Activated CD4-positive, alpha-beta T cell treated with anti-CD3 and anti-CD28 coated beads, Interleukin-2, amount 50 U/mL, for 48 hours (primary cell): ENCODE measurements at regions not wholly inside any gene's neighbourhood (a gene's known extent, or its start where the extent isn't known, plus 50 kb on each side); places are given as distances from the start of the nearest gene placed in this dataset.
"Not testable (repeated sequence)": the region's sequence is repeated elsewhere in the genome, so short reads cannot be mapped to it uniquely, and the experiment has no call there.

ENCODE experiments used
- DNase-seq, 2 experiments: peaks; one replicate each; pipeline ENCODE4 v3.0.0-alpha.2; 2020

DNA sequence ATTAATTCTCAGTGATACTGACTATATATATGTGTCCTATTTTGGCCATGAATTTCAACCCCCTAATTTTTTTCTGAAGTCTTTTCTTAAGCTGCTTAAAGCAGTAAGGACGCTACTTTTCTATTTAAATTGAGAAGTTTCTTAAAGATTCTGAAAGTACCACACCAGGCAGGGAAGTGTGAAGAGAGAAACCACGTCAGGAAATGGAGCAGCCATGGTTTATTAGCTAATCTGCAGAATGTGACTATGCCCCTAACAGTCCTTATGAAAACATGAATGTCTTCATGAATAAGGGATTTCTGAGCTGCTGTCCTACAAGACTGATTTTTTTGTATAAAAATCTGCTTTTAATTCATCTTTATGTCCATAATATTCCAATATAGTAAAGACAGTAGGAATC lies 1724.3 kb upstream of the C9orf72 start:
- DNase-seq: no peak

- DNase-seq: no peak
Observed at GRCh38 chr9:29311221-29311620, 1737.9 kb upstream of the C9orf72 start.

DNA sequence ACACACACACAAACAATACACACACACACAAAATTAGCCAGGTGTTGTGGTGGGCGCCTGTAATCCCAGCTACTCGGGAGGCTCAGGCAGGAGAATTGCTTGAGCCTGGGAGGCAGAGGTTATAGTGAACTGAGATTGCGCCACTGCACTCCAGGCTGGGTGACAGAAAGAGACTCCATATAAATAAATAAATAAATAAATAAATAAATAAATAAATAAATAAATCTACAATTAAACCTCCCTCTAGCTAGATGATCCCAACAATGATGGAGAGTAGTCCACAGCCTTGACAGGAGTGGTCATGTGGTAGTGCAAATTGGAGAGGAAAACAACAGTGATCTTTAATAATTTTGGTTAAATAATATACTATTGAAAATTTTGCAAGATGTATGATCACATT lies 1739.0 kb upstream of the C9orf72 start:
- no peak for DNase-seq

DNA sequence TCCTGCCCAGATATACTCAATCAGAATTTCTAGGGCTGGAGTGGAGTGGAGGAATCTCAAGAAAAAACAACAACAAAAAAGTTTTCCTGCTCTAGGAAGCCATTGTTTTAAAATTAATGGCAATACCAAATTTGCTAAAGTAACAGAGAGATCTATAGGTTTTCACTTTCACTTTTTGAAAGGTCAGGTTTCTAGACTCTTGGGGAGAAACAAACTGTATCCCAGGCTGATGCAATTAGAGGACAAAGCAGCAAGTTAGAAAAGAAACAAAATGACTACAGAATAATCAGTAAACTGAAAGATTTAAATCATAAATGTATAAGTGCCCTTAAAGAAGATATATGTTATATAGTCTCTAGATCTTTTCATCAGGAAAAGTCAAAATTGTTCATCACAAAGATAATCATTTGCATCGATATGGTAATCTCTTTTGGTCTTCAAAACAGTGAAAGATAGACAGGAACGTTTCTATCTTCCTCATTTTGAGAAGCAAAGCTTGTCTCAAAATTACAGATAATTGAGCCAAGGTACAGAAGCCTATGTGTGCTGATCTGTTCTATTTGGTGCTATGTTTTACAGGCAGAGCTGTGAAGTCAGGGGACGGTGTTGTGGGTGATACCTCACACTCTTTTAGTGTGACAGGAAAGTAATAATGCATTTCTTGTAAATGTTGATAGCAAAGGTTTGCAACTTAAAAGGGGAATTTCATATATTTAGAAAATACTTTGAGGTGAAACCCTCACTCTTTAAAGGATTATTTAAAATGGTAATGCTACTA lies 1746.6 kb upstream of the C9orf72 start:
- no peak for DNase-seq

DNA sequence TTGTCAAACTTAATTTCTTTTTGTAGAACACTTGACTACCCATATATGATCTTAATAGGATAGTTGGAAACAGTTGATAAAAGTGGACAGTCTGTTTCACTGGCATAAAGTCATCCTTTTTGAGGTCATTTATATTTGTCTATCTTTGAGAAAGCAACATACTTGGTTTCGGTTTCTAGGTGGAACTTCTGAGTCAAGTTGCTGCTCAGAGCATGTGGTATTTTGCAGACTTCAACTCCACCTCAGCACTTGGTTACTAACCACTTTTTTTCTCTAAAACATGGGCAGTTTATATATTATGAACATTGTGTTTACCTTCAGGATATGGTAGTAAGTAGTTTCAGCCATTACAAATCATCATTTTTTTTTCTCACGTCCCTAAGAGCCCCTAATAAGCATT lies 1749.0 kb upstream of the C9orf72 start:
- DNase-seq: no peak

GRCh38 chr9:29325894-29326293 lies 1752.6 kb upstream of the C9orf72 start:
- DNase-seq: no peak

GRCh38 chr9:29332789-29333188 lies 1759.5 kb upstream of the C9orf72 start:
- DNase-seq: no peak

- DNase-seq: no peak
Observed at GRCh38 chr9:29336281-29336680, 1763.0 kb upstream of the C9orf72 start.

GRCh38 chr9:29339387-29339786 lies 1766.1 kb upstream of the C9orf72 start:
- no peak for DNase-seq

DNA sequence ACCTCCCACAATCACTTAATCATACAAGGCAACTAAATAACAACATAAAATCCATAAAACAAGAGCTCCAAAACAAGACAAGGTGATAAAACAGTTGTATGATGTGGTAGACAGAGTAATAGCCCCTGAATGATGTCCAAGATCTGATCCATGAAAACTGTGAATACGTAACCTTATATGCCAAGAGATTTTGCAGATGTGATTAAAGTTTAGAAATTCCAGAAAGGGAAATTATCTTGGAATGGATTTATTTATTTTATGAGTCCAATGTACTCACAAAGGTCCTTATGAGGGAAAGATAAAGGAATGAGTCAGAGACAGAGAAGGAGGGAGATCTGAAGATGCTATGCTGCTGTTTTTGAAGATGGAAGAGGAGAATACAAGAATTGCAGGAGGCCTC lies 1775.7 kb upstream of the C9orf72 start:
- no peak for DNase-seq

GRCh38 chr9:29389421-29389820 lies 1816.1 kb upstream of the C9orf72 start:
- no peak for DNase-seq

GRCh38 chr9:29390859-29391258 lies 1817.6 kb upstream of the C9orf72 start:
- DNase-seq: no peak

DNA sequence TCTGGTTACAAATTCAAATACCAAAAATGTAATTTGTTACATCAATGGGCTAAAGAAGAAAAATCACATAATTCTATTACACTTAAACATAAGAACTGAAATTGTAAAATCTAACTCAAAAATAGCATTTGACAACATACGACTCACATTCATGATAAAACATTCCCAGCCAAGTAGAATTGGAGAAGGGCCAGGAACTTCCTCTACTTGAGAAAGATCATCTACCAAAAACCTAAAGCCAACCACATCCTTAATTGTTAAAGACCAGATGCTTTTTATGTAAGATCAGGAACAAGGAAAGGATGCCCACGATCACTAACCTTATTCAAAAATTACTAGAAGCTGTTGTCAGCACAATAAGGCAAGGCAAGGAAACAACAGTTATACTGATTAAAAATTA lies 1819.8 kb upstream of the C9orf72 start:
- no peak for DNase-seq

DNA sequence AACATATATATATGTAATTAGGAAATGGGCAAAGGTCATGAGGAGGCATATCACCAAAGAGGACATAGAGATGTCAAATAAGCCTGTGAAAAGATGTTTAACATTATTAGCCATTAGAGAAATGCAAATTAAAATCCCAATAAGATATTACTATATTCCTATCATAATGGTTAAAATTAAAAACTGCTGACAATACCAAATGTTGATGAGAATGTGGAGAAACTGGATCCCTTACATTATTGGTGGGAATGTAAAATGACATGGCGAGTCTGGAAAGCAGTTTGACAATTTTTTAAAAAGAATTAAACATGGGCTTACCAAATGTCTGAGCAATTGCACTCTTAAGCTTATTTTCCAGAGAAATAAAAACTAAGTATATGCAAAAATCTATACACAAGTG lies 1821.6 kb upstream of the C9orf72 start:
- DNase-seq: no peak

- no peak for DNase-seq
Observed at GRCh38 chr9:29397148-29397547, 1823.9 kb upstream of the C9orf72 start.

GRCh38 chr9:29416204-29416603 lies 1842.9 kb upstream of the C9orf72 start:
- DNase-seq: no peak

DNA sequence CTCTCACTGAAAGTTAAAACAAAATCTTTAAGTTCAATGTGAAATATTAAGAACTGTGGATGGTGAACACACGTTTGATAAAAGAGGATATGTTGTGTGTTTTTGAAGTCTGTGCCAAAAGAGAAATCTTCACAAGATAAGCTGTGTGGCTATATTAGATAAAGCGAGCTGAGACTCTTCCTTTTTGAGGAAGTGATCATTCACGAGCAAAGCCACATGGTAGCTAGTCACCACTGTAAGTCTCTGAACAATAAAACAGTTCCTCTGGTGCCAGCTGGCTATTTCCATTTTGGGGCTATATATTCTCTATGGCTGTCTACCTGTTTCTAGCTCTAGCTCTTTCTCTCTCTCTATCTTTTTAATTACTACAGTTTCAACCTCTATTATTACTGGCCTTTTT lies 1849.2 kb upstream of the C9orf72 start:
- no peak for DNase-seq

- no peak for DNase-seq
Observed at GRCh38 chr9:29432191-29432590, 1858.9 kb upstream of the C9orf72 start.

DNA sequence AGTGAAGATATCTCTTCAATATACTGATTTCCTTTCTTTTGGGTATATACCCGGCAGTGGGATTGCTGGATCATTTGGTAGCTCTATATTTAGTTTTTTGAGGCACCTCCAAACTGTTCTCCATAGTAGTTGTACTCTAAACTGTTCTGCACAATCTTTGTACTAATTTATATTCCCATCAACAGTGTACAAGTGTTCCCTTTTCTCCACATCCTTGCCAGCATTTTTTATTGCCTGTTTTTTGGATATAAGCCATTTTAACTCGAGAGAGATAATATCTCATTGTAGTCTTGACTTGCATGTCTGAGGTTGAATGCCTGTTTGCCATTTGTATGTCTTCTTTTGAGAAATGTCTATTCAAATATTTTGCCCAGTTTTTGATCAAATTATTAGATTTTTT lies 1859.4 kb upstream of the C9orf72 start:
- not testable (repeated sequence) for DNase-seq

- DNase-seq: no peak
Observed at GRCh38 chr9:29435368-29435767, 1862.1 kb upstream of the C9orf72 start.

- no peak for DNase-seq
Observed at GRCh38 chr9:29437526-29437925, 1864.2 kb upstream of the C9orf72 start.

DNA sequence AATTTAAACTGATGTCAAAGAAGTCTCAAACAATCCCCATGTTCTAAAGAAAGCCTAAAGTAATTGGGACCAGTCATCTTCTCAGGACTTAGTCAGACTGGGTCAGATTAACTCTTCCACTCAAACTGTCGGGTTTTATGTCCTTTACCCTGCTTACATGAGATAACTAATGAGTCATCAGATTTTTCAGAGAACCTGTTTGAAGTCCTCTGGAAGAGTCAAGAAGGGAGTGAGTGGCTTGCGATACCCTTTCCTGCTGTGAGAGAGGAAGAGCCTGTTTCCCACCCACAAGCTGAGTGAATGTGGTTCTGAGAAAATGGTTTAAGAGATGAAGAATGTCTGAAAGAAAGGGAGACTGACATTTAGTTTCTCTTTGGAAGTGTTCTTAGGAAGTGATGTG lies 1866.7 kb upstream of the C9orf72 start:
- DNase-seq: no peak

DNA sequence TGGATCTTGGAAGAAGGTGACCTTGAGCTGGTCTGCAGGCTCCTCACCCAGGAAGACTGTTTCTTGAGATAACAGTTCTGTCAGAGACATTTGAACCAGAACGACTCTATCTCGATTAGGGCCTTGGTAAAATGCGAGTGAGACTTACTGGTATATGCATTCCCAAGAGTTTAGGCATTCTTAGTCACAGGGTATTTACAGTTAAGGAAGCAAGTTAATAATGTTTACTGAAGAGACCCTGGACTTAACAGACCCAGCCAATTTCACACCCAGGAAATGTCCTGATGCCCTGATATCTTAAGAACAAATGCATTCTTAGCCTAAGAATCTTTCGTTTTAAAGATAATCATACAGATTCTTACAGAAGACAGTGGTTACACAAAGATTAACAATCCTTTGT lies 1867.2 kb upstream of the C9orf72 start:
- no peak for DNase-seq

DNA sequence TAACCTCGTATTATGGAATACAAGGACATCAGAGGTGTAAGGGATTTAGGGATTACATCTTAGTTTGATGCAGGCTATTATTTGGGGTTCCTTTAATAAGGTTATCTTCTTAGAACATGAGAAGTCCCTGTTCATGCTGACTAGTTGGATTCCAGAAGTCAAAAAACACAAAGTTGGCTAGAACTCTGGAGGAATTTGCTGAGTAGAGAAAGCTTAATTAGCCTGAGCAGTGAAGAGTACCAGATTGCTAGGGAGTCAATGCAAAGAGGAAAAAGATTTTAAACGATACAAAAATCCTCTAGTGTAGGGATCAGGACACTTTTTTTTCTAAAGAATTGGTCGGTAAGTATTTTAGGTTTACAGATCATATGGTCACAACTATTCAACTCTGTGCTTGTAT lies 1872.5 kb upstream of the C9orf72 start:
- no peak for DNase-seq

DNA sequence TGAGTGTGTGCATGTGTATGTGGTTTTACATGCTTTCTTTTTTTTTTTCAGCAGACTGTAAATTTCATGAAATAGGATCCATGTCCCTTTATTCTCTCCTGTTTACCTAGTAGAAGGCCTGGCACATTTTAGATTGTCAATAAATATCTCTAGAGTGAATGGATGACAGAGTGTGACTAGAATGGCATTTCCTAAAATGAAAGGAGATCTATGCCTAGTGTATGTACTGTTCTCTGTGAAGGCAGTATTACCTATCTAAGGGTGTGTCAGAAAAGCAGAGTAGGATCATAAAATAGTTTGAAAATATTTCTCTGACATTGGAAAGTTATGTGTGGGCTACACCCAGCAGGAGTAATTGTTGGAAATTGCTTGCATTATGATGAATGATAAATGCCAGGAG lies 1876.0 kb upstream of the C9orf72 start:
- DNase-seq: no peak
